Stromal cell of bone marrow (primary cell): ENCODE measurements at regions not wholly inside any gene's neighbourhood (a gene's known extent, or its start where the extent isn't known, plus 50 kb on each side); places are given as distances from the start of the nearest gene placed in this dataset.

ENCODE experiments used
- DNase-seq: peaks from one replicate; pipeline ENCODE4 v3.0.0-alpha.2; 2012; ENCODE audit warnings: low read depth

DNA sequence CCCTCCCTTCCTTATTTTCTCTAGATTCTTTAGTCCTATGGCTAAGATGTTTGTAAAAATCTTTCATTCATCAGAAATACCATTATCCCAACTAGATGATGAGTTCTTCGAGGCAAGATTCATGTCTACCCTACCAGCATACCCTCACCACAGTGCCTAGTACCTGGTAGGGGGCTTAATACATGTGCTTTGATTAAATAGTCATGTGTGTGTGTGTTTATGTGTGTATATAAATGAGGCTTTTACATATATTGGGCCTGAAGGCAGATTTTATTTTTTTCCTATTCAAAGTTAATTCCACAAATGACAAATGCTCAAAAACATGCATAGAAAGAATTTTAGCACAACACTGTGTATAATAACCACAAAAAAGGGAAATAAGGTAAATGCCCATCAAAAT is 193.0 kb upstream of the IRX3 start:
- no peak for DNase-seq

GRCh38 chr16:54477714-54478113 is 191.1 kb upstream of the IRX3 start:
- no peak for DNase-seq

DNA sequence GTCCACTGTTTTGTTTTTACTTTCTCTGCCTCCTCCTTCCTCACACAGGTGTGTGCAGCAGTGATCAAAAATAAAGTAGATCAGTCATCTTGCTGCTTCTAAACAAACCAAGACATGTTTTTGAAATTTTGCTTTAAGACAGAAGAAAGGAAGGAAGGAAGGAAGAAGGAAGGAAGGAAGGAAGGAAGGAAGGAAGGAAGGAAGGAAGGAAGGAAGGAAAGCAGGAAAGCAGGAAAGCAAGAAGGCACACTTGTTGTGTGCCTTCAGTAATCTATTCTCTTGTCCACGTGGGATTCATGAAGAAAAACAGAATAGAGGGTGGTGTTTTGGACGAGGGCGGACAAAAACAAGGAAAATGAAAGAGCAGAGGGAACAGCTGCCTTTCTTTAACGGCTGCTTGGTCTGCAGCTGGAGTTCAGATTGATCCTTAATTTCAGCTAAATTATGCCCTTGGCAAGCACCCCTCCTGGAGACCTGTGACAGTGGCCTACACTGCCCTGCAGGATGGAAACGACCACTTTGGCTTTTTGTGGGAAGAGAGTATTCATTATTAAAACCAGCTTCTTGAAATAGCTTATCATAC is 188.5 kb upstream of the IRX3 start:
- DNase-seq = no peak

DNA sequence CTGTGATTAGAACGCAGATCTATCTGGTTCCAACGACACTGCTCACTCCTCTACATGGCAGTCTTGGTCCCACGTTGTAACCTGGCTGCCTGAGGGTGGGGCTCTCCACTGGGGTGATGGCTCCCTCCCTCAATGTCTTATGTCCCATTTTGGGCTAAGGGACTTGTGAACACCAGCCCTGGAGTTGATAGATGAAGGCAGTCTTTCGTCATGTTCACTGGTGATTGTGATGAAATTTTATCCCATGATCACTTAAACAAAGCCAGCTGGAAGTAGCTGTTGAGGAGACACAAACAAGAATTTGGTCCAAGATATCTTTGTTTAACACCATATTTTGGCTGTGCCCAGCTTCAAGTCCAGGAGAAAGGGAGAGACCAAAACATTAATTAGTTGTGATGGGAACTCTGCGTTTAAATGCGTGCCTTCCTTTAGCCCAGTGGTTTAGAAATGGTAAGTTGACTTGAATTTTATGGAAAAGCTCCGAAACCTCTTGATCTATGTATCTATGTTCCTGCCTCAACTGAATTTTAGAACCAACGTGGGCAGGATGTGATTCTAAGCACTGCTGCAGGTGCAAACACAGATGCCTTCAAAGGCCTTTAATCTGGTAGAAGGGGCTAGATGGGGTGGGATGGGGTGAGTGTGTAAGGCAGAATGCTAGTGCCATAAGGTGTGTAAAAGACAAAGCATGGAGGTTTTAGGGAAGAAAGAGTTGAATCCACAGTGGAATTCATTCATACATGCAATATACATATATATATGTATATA is 186.8 kb upstream of the IRX3 start:
- no peak for DNase-seq

DNA sequence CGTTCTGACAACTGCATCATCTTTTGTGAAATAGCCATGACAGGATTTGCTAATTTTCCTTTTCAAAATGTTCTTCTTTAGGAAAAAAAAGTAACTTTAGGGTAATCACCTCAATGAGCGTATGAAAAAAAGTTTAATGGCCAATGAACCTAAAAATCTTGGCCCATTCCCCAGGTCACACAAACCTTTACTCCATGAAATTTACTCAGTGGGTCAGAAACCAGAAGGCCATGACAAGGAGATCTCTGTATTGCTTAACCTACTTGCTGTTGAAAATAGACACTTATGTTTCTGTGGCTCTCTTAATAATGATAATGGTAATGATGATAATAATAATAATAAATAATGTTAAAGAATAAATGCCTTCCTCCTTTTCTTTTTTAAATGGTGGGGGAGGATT is 180.8 kb upstream of the IRX3 start:
- DNase-seq = no peak

GRCh38 chr16:54466233-54466632 is 179.6 kb upstream of the IRX3 start:
- no peak for DNase-seq

DNA sequence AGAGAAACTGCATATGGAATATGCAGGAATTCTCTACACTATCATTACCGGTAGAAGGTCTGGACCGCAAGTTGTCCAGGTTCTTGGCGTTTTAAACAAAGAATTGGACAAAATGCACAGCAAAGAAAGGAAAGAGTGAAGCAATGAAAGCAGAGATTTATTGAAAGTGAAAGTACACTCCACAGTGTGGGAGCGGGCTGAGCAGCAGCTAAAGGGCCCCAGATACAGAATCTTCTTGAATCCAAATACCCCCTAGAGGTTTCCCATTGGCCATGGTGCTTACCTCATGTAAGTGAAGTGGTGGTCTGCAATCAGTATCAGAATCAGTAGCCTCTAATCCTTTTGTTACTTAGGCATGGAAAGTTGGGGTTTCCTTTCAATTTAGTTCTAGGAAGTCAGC is 178.5 kb upstream of the IRX3 start:
- DNase-seq = no peak

- no peak for DNase-seq
Measured at GRCh38 chr16:54462771-54463170, 176.2 kb upstream of the IRX3 start.

DNA sequence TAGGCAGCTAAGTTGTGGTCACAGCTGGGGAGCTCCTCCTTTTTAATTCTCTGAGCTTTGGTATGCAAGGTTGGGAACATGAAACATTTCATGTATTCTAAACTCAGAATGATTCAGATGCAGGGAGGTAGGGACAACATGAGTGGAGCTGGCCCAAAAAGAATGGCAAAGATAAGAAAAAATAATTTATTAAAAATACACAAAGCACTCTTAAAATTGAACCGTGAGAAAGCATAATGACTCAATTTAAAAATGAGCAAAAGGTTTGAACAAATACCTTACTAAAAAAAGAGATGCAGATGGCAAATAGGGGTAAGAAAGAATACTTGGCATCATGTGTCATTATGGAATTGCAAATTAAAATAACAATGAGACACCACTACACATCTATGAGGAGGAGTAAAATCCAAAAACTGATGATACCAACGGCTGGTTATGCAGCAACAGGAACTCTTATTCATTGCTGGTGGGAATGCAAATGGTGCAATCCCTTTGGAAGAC is 175.6 kb upstream of the IRX3 start:
- DNase-seq = peak; percentile 73

DNA sequence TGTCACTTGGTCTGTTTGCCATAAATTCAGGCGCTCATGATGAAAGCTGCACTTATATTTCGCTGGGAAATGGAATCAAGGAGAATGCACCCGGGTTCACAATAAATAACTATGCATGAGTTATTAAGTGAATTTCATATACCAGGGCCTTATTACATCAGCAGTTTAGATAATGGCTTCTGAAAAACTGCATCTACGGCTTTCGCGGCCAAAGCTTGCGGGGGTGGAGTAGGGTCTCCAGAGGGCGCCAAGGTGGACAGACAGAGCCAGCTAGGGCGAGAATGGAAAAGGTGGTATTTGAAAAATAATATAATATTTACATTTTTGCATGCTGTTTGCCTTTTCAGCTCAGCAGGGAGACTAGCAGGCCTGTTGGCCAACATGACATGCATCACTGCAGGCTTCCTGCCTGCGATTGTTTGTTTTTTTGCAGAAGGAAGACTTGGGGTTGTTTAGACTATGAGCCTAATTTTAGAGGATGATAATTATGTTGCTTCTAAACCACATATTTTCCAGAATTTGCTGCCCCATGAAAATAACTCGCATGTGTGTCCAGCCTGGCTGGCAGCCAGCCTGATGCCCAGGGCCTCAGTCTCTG is 173.8 kb upstream of the IRX3 start:
- DNase-seq = no peak

- peak; percentile 38 for DNase-seq
Measured at GRCh38 chr16:54459509-54460262, 173.1 kb upstream of the IRX3 start.

GRCh38 chr16:54458923-54459322 is 172.3 kb upstream of the IRX3 start:
- DNase-seq = no peak

DNA sequence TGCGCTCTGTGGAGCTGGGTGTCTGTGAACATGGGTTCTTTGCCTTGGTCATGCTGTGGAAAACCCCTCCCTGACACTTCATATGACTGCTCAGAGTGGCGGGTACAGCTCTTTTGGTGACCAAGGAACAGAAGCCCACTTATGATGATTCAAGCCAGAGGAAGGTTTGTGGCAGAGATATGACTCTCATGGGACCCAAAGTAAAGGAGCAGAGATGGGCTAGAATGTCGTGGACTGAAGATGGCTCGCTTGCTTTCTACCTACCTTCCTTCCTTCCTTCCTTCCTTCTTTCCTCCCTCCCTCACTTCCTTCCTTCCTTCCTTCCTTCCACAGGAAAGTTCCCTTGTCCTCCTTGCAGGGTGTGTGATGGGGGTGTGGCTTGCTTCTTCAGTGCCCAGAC is 169.7 kb upstream of the IRX3 start:
- DNase-seq = no peak

- no peak for DNase-seq
Measured at GRCh38 chr16:54455030-54455725, 168.6 kb upstream of the IRX3 start.

GRCh38 chr16:54454616-54455015 is 168.0 kb upstream of the IRX3 start:
- DNase-seq = no peak

- no peak for DNase-seq
Measured at GRCh38 chr16:54453871-54454270, 167.3 kb upstream of the IRX3 start.

DNA sequence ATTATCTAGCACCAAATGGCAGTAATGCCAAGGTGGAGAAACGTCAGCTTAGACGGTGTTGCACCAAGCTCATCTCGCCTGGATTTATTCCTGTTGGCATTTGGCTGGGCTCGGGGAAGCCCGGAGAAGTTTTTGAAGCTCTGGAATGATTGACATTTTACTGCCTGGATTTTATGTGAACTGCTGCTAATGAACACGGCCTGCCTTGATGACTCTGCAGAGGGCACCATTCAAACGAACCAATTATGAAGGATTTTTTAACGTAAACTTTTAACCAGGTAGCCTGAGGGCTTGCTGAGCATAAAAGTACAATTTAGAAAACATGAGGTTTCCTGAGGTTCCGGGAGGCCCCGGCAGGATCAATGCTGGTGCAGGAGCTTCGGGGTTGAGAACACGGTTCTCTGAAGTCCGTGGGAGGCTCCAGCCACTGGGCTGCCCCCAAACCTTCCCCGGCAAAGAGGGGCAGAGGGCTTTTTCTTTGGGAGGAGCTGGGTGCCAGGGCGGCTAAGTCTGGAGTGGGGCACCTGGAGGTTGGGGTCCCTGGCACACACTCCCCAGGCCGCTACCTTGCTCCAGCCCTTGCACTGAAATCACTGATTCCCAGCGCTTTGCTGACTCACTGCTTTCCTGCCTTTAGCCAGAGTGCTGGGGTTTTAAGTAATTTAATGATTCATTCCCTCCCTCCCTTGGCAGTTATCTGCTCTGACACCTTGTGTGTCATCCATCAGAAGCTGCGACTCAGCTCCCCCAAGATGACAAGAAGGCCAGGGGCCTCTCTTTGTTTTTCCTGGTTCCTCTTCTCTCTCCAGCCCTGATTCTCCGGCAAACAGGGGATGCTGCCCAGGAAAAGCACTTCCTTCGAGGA is 161.2 kb upstream of the IRX3 start:
- DNase-seq = peak; percentile 91

DNA sequence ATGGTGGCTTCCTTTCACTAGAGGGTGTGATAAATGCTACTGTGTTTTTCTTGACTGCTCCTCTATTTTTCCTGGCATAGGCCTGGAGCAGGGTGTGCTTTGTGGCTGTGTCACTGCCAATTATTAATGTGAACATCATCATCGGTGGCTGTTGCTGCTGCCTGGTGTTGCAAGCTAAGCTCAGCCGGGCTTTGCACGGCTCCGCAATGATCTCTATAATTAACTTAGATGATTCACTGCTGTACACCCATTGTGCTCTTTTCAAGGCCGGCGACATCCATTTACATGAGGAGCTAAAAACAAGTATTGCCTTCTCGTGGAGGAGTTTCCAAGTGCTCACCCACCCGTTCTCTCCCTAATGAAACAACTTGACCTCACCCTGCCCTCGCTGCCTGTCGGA is 160.1 kb upstream of the IRX3 start:
- DNase-seq = peak; percentile 97

DNA sequence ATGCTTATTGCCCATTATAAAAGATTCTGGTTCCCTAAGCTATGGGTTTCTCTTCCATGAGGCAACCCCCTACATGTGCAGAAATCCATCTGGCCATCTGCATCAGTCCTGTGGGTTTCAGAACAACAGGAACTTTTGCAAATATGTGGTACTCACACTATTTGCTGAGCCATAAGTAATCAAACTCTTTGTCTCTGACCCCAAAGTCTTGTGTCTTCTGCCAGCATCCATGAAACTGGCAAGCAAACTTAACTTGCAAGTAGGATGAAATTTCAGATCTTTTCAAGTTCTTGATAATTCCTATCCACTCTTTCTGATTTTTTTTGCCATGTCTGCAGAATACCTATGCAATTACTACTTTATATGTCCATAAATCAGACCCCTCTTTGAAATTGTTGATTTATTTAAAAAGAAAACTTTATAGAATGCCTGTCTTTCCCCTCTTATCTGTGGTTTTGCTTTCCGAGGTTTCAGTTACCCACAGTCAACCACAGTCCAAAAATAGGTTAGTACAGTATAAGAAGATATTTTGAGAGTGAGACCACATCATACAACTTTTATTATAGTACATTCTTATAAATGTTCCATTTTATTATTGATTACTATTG is 158.4 kb upstream of the IRX3 start:
- DNase-seq = no peak

- no peak for DNase-seq
Measured at GRCh38 chr16:54443839-54444238, 157.3 kb upstream of the IRX3 start.

DNA sequence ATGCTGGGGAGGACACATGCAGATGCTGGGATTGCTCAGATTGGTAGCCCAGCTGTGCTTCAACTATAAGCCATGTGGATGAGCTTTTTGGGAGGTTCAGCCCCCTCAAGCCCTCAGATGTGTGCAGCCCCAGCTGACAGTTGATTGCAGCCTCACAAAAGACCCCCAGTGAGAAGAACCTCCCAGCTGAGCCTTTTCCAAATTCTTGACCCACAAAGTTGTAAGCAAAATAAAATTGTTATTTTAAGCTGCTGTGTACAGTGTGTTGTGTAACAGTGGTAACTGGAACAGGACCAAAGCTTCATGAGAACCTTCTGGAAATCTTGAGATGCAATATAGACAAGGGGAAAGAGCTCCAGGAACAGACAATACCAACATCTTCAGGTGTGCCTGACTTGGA is 156.8 kb upstream of the IRX3 start:
- no peak for DNase-seq
